ENCODE measurements at regions not wholly inside any gene's neighbourhood (a gene's known extent, or its start where the extent isn't known, plus 50 kb on each side); places are given as distances from the start of the nearest gene placed in this dataset.
A peak's percentile ranks its signal among the peaks of the same experiment; 100 is the strongest.

- no peak for FAIRE-seq
Measured at GRCh38 chr9:105864248-105864898, 170.0 kb downstream of the TMEM38B start.

GRCh38 chr9:105865285-105865684 lies 170.9 kb downstream of the TMEM38B start:
- no peak for FAIRE-seq

- FAIRE-seq = no peak
Measured at GRCh38 chr9:105871540-105871939, 177.2 kb downstream of the TMEM38B start.

- no peak for FAIRE-seq
Measured at GRCh38 chr9:105873801-105874200, 179.5 kb downstream of the TMEM38B start.

GRCh38 chr9:105877721-105878120 lies 183.4 kb downstream of the TMEM38B start:
- FAIRE-seq = no peak

- no peak for FAIRE-seq
Measured at GRCh38 chr9:105879181-105879580, 184.8 kb downstream of the TMEM38B start.

GRCh38 chr9:105880517-105880916 lies 186.2 kb downstream of the TMEM38B start:
- no peak for FAIRE-seq

- no peak for FAIRE-seq
Measured at GRCh38 chr9:105881021-105881420, 186.7 kb downstream of the TMEM38B start.

GRCh38 chr9:105881654-105882349 lies 187.5 kb downstream of the TMEM38B start:
- FAIRE-seq = peak; percentile 78

- no peak for FAIRE-seq
Measured at GRCh38 chr9:105883847-105884246, 189.5 kb downstream of the TMEM38B start.

- FAIRE-seq = no peak
Measured at GRCh38 chr9:105884416-105884815, 190.1 kb downstream of the TMEM38B start.

- FAIRE-seq = no peak
Measured at GRCh38 chr9:105886136-105886535, 191.8 kb downstream of the TMEM38B start.

- FAIRE-seq = no peak
Measured at GRCh38 chr9:105887679-105888078, 193.3 kb downstream of the TMEM38B start.

GRCh38 chr9:105890046-105890822 lies 195.9 kb downstream of the TMEM38B start:
- FAIRE-seq = no peak

- no peak for FAIRE-seq
Measured at GRCh38 chr9:105900123-105900522, 205.8 kb downstream of the TMEM38B start.

- no peak for FAIRE-seq
Measured at GRCh38 chr9:105901514-105902109, 207.3 kb downstream of the TMEM38B start.

- no peak for FAIRE-seq
Measured at GRCh38 chr9:105908069-105908468, 213.7 kb downstream of the TMEM38B start.

GRCh38 chr9:105911104-105911911 lies 217.0 kb downstream of the TMEM38B start:
- FAIRE-seq = no peak

- no peak for FAIRE-seq
Measured at GRCh38 chr9:105912157-105912862, 218.0 kb downstream of the TMEM38B start.

- FAIRE-seq = no peak
Measured at GRCh38 chr9:105912863-105913516, 218.6 kb downstream of the TMEM38B start.

GRCh38 chr9:105921057-105921726 lies 226.9 kb downstream of the TMEM38B start:
- no peak for FAIRE-seq

Data from A204.1 (cell line).